ENCODE measurements at regions not wholly inside any gene's neighbourhood (a gene's known extent, or its start where the extent isn't known, plus 50 kb on each side); places are given as distances from the start of the nearest gene placed in this dataset.

- TF ChIP-seq CTCF (IDR thresholded peaks at IDR 0.05) = no peak
- no peaks in the 10 kb centered on the region for H3K36me3 ChIP-seq
- H3K4me3 ChIP-seq = no peak overlapping the region
- H3K4me1 ChIP-seq = no peaks in the 10 kb centered on the region
- H3K27me3 ChIP-seq = no peaks in the 10 kb centered on the region
- no peak overlapping the region for H3K27ac ChIP-seq
- DNase-seq (ENCODE audit: low spot score in 2 of 2) = no peak
- intact Hi-C loops (cut with DNase I) = no loop called here
- H3K9me3 ChIP-seq = no peaks in the 10 kb centered on the region
Measured at GRCh38 chr2:149908726-149909683, 321.4 kb upstream of the MMADHC start.

DNA sequence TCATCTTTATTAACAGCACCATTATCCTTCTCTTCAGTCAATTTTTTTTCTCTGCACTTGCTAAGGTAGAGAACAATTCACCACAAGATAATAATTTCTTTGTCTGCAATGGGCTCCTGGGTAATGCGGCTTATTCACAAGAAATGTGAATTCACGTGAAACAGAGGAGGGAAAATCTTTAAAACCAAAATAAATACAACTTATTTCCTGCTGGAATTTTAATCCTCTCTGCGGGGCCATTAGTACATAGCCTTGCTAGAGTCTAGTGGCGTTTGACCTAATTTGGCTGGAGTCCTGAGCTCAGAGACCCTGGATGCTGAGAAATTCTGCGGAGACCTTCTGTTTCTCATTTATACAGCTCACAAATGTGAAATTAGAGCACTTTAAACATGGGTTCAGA, 319.3 kb upstream of the MMADHC start:
- intact Hi-C loops (cut with DNase I) = no loop called here
- no peak for DNase-seq (ENCODE audit: low spot score in 2 of 2)
- no peak overlapping the region for H3K27ac ChIP-seq
- no peak overlapping the region for H3K4me3 ChIP-seq
- TF ChIP-seq CTCF (IDR thresholded peaks at IDR 0.05) = no peak
- H3K4me1 ChIP-seq = no peaks in the 10 kb centered on the region
- no peaks in the 10 kb centered on the region for H3K27me3 ChIP-seq
- H3K9me3 ChIP-seq = no peaks in the 10 kb centered on the region
- no peaks in the 10 kb centered on the region for H3K36me3 ChIP-seq

DNA sequence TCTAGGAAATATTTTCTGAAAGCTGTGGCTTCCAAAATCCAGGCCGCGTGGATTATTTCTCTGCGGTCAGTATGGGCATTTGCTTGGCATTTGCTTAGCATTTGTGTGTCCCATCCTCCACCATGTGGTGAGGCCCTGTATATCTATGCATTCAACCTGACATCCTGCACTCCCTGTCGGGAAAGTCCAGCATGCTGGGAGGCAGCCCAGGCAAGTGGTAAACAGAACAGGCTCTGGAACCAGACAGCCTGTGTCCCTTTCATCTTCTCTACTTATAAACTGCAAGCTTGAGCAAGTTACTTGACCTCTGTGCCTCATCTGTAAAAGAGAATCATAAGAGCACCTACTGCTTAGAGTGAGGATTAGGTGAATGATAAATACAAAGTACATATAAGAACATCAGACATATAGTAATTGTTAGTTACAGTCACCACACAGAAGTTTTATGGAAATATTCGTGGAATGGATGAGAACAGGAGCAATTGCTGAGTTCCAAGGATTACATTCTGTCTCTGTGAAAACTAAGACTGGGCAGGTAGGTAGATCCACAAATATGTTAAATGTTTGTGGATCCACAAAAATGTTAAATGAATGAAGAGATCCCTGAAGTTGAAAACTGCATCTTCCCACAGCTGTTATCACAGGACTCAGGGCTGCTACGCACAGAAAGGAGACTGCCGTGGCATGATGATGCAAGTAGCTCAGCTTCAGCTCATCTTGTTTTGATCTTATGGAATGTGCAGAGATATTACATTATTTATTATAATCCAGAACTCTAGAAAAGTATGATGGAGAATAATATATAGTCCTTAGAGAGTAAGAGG, 317.0 kb upstream of the MMADHC start:
- H3K36me3 ChIP-seq = no peaks in the 10 kb centered on the region
- TF ChIP-seq CTCF (IDR thresholded peaks at IDR 0.05) = no peak
- no peaks in the 10 kb centered on the region for H3K9me3 ChIP-seq
- DNase-seq (ENCODE audit: low spot score in 2 of 2) = no peak
- H3K4me1 ChIP-seq = no peaks in the 10 kb centered on the region
- no peaks in the 10 kb centered on the region for H3K27me3 ChIP-seq
- intact Hi-C loops (cut with DNase I) = no loop called here
- no peak overlapping the region for H3K27ac ChIP-seq
- H3K4me3 ChIP-seq = no peak overlapping the region

GRCh38 chr2:149903626-149904025, 316.1 kb upstream of the MMADHC start:
- TF ChIP-seq CTCF (IDR thresholded peaks at IDR 0.05) = no peak
- Histone ChIP-seq H3K27ac (no peak overlapping the region), H3K36me3 (no peaks in the 10 kb centered on the region), H3K27me3 (no peaks in the 10 kb centered on the region), H3K9me3 (no peaks in the 10 kb centered on the region), H3K4me3 (no peak overlapping the region), H3K4me1 (no peaks in the 10 kb centered on the region)
- intact Hi-C loops (cut with DNase I) = no loop called here
- DNase-seq (ENCODE audit: low spot score in 2 of 2) = no peak

DNA sequence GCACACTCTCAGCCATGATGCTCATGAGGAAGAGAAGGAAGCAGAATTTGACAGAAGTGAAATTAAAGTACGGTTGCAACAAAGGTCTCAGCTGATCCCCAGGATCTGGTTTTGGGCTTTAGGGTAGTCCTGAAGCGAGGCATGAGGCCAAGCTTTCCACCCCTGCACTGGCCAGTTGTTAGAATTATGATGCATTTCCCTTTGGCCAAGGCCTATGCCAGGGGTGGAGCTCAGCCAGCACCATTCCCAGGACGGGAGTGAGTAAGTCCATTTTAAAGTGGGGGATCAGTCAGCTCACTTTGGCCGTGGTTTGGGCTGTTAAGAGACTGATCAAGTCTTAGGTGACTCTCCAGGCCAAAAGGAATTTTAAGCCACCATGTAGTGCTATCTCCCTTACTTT, 314.5 kb upstream of the MMADHC start:
- no peaks in the 10 kb centered on the region for H3K4me1 ChIP-seq
- no peaks in the 10 kb centered on the region for H3K27me3 ChIP-seq
- no peak for TF ChIP-seq CTCF (IDR thresholded peaks at IDR 0.05)
- no peak overlapping the region for H3K4me3 ChIP-seq
- H3K27ac ChIP-seq = no peak overlapping the region
- intact Hi-C loops (cut with DNase I) = no loop called here
- H3K36me3 ChIP-seq = no peaks in the 10 kb centered on the region
- DNase-seq (ENCODE audit: low spot score in 2 of 2) = peak; percentile 12 to 70
- no peaks in the 10 kb centered on the region for H3K9me3 ChIP-seq
